Endothelial cell of umbilical vein (primary cell): ENCODE measurements at regions not wholly inside any gene's neighbourhood (a gene's known extent, or its start where the extent isn't known, plus 50 kb on each side); places are given as distances from the start of the nearest gene placed in this dataset.
A peak's percentile ranks its signal among the peaks of the same experiment; 100 is the strongest.

Experiments used
- BruUV-seq: library from RNA; stranded (reverse); fragments of 400-500 nt; replicated peaks from 2 replicates; lab custom pipeline; 2021; lab: Mats Ljungman, UMichigan
- CTCF ChIA-PET: fragments of 300-600, 350-600 bp; sonication (Branson Sonifier 250); formaldehyde crosslinking; loops from one replicate; lab custom pipeline; 2021; ENCODE audit warnings: antibody characterized with exemption, inconsistent platforms; lab: Charles Lee
- POLR2A ChIA-PET: fragments of 300-600, 350-600 bp; sonication (Branson Sonifier 250); formaldehyde crosslinking; loops from one replicate; lab custom pipeline; 2021; ENCODE audit warnings: antibody characterized with exemption, inconsistent platforms; lab: Charles Lee
- DNase-seq: peaks from one replicate; pipeline ENCODE4 v3.0.0-alpha.2; 2011; ENCODE audit warnings: low read depth, low spot score
- FAIRE-seq: peaks from 2 replicates; lab custom pipeline; 2011; peaks lifted over from hg19 to GRCh38; lab: Jason Lieb, UNC
- H2AFZ ChIP-seq: 2 replicates; pipeline ENCODE4 v1.6.0; 2012; ENCODE audit warnings: low read depth, low read length, control low read depth, inconsistent platforms
- H3K27ac ChIP-seq: 2 replicates; pipeline ENCODE4 v1.5.1; 2011; ENCODE audit warnings: low read depth, mild to moderate bottlenecking, control low read depth, low read length, moderate library complexity; ENCODE audit not compliant: insufficient read depth
- H3K27me3 ChIP-seq, 2 experiments: 2 replicates each; pipeline versions ENCODE4 v1.6.0 to v1.6.1; 2011; ENCODE audit warnings: low read length in 2 of 2, mixed read lengths in 1 of 2; ENCODE audit not compliant: control insufficient read depth in 2 of 2, insufficient read depth in 2 of 2
- H3K36me3 ChIP-seq, 2 experiments: 2 replicates in 1 of 2; 3 replicates in 1 of 2; pipeline ENCODE4 v1.5.1; 2011; ENCODE audit warnings: low read length in 2 of 2, mild to moderate bottlenecking in 1 of 2, moderate library complexity in 1 of 2; ENCODE audit not compliant: control insufficient read depth in 2 of 2, insufficient read depth in 2 of 2; ENCODE audit errors: extremely low read depth in 1 of 2
- H3K4me1 ChIP-seq: 3 replicates; pipeline ENCODE4 v1.5.1; 2011; ENCODE audit warnings: mild to moderate bottlenecking, low read length; ENCODE audit not compliant: control insufficient read depth, insufficient read depth; ENCODE audit errors: extremely low read depth
- H3K4me2 ChIP-seq: 2 replicates; pipeline ENCODE4 v1.6.1; 2011; ENCODE audit warnings: low read length, control low read depth, mixed read lengths; ENCODE audit not compliant: insufficient read depth
- H3K4me3 ChIP-seq, 3 experiments: fragments of 200-600 bp in 1 of 3; sonication (generic), shearing (Covaris generic) in 1 of 3; replicated peaks in 1 of 3; 2 replicates each; pipeline ENCODE4 v1.5.1; 2011 to 2016; ENCODE audit warnings: control low read depth in 3 of 3, low read length in 3 of 3, mild to moderate bottlenecking in 2 of 3, inconsistent platforms in 1 of 3, low read depth in 1 of 3, moderate library complexity in 1 of 3; ENCODE audit not compliant: insufficient read depth in 1 of 3
- H3K79me2 ChIP-seq: 2 replicates; pipeline ENCODE4 v1.6.0; 2012; ENCODE audit warnings: low read length, inconsistent platforms; ENCODE audit not compliant: control insufficient read depth, insufficient read depth
- H3K9ac ChIP-seq: replicated peaks from 2 replicates; pipeline ENCODE3; 2011; ENCODE audit warnings: low read length, control low read depth; ENCODE audit not compliant: insufficient read depth; ENCODE audit errors: extremely low read depth
- H3K9me1 ChIP-seq: replicated peaks from 3 replicates; pipeline ENCODE4 v1.6.0; 2011; ENCODE audit warnings: mild to moderate bottlenecking, low read length; ENCODE audit not compliant: control insufficient read depth, insufficient read depth; ENCODE audit errors: extremely low read depth
- H3K9me3 ChIP-seq: replicated peaks from 2 replicates; pipeline ENCODE4 v1.5.1; 2012; ENCODE audit warnings: low read length, inconsistent platforms; ENCODE audit not compliant: control insufficient read depth, insufficient read depth
- H4K20me1 ChIP-seq: replicated peaks from 2 replicates; pipeline ENCODE3; 2011; ENCODE audit warnings: mild to moderate bottlenecking, low read length; ENCODE audit not compliant: control insufficient read depth, insufficient read depth; ENCODE audit errors: extremely low read depth
- CTCF ChIP-seq, 2 donors: IDR thresholded peaks; 1 replicate in 1 of 2; 2 replicates in 1 of 2; pipeline ENCODE4 v1.5.1; 2011; ENCODE audit warnings: low read length in 2 of 2, mild to moderate bottlenecking in 2 of 2, moderate library complexity in 2 of 2, control low read depth in 1 of 2, inconsistent platforms in 1 of 2, low read depth in 1 of 2; ENCODE audit not compliant: insufficient read depth in 1 of 2; ENCODE audit errors: extremely low read depth in 1 of 2
- EZH2 ChIP-seq: IDR thresholded peaks from 2 replicates; pipeline ENCODE4 v1.6.1; 2012; ENCODE audit warnings: borderline replicate concordance, low read depth, mild to moderate bottlenecking, moderate library complexity, low read length, inconsistent platforms; ENCODE audit not compliant: severe bottlenecking
- FOS ChIP-seq: IDR thresholded peaks from 2 replicates; pipeline ENCODE4 v1.6.1; 2011; ENCODE audit warnings: mild to moderate bottlenecking, low read length, moderate library complexity, borderline replicate concordance; ENCODE audit not compliant: insufficient read depth
- GATA2 ChIP-seq: IDR thresholded peaks from 2 replicates; pipeline ENCODE4 v1.7.0; 2011; ENCODE audit warnings: low read depth, mild to moderate bottlenecking, moderate library complexity, mixed read lengths, low read length; ENCODE audit not compliant: insufficient read length, insufficient read depth
- JUN ChIP-seq: IDR thresholded peaks from 2 replicates; pipeline ENCODE4 v1.6.1; 2011; ENCODE audit warnings: borderline replicate concordance, low read depth; ENCODE audit not compliant: insufficient read length, insufficient read depth
- MYC ChIP-seq: IDR thresholded peaks from one replicate; pipeline ENCODE4 v1.6.1; 2011; ENCODE audit warnings: mild to moderate bottlenecking, low read depth, low read length
- POLR2A ChIP-seq: IDR thresholded peaks from 2 replicates; pipeline ENCODE4 v1.6.1; 2012; ENCODE audit warnings: low read depth, mild to moderate bottlenecking, control low read depth, low read length
- dilution Hi-C: fragments of 300-500 bp; cut with MboI; formaldehyde crosslinking; loops from one replicate; pipeline ENCODE4 v1.15.0; 2019; ENCODE audit warnings: low sequenced_read_pairs; ENCODE audit not compliant: extremely low pct_ligation_motif_present
- intact Hi-C: fragments of 100-400 bp; cut with micrococcal nuclease; formaldehyde crosslinking; loops from one replicate; pipeline ENCODE4 v1.10.0; 2022
- TF ChIP-seq, protein P1 (sequence below): IDR thresholded peaks from 2 replicates; pipeline ENCODE4 v1.6.1; 2011; ENCODE audit not compliant: insufficient read depth, insufficient read length

GRCh38 chr9:38213631-38214299, 144.7 kb upstream of the SHB start:
- POLR2A ChIA-PET: no interaction called here
- FAIRE-seq: no peak
- dilution Hi-C loops: no loop called here

More at GRCh38 chr9:38213631-38214299, 144.7 kb upstream of the SHB start:
- H3K4me2 ChIP-seq: no peak overlapping the region
- no TSS peak for BruUV-seq
- no peaks in the 10 kb centered on the region for H3K36me3 ChIP-seq
- CTCF ChIA-PET: no interaction called here
- no peak for TF ChIP-seq MYC
- no peak for TF ChIP-seq GATA2
- no peak for TF ChIP-seq CTCF (IDR thresholded peaks at IDR 0.05; ENCODE audit: extremely low read depth in 1 of 2, insufficient read depth in 1 of 2, low read depth in 1 of 2, low read length in 2 of 2)
- no peak for TF ChIP-seq POLR2A
- no peak for TF ChIP-seq EZH2
- no peak for TF ChIP-seq FOS
- TF ChIP-seq JUN: no peak
- TF ChIP-seq, protein P1, sequence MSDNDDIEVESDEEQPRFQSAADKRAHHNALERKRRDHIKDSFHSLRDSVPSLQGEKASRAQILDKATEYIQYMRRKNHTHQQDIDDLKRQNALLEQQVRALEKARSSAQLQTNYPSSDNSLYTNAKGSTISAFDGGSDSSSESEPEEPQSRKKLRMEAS: no peak
- peak; percentile 51 for DNase-seq
- peak overlapping the region; percentile 25 for H3K27ac ChIP-seq
- no peaks in the 10 kb centered on the region for H3K9me1 ChIP-seq
- peaks cover 21% of the 10 kb centered on the region for H3K4me1 ChIP-seq
- H3K27me3 ChIP-seq: peaks cover 0 to 2% of the 10 kb centered on the region in 2 experiments
- no peaks in the 10 kb centered on the region for H3K79me2 ChIP-seq
- no peaks in the 10 kb centered on the region for H3K9me3 ChIP-seq
- no peak overlapping the region for H3K9ac ChIP-seq
- H3K4me3 ChIP-seq: no peak overlapping the region
- H4K20me1 ChIP-seq: no peaks in the 10 kb centered on the region
- H2AFZ ChIP-seq: no peak overlapping the region
- intact Hi-C loops: no loop called here
